ENCODE measurements at regions not wholly inside any gene's neighbourhood (a gene's known extent, or its start where the extent isn't known, plus 50 kb on each side); places are given as distances from the start of the nearest gene placed in this dataset.

GRCh38 chrX:120692319-120692718 lies 62.5 kb upstream of the C1GALT1C1 start:
- no peak for DNase-seq (ENCODE audit: low spot score)

GRCh38 chrX:120690941-120691340 lies 61.1 kb upstream of the C1GALT1C1 start:
- DNase-seq (ENCODE audit: low spot score), result no peak

- DNase-seq (ENCODE audit: low spot score), result no peak
These were observed 60.5 kb upstream of the C1GALT1C1 start for GRCh38 chrX:120690344-120690743.

GRCh38 chrX:120680090-120680489 lies 50.2 kb upstream of the C1GALT1C1 start:
- DNase-seq (ENCODE audit: low spot score), result no peak
